Spinal cord (tissue), 9 donors: ENCODE measurements at regions not wholly inside any gene's neighbourhood (a gene's known extent, or its start where the extent isn't known, plus 50 kb on each side); places are given as distances from the start of the nearest gene placed in this dataset.
A peak's percentile ranks its signal among the peaks of the same experiment; 100 is the strongest.

Experiments used
- DNase-seq, 6 donors: peaks; one replicate each; pipeline versions ENCODE4 v3.0.0 to v3.0.0-alpha.2; 2013 to 2015; ENCODE audit warnings: low spot score in 6 of 6, low read depth in 4 of 6
- H3K27ac ChIP-seq: one replicate; pipeline ENCODE4 v1.5.1; 2013; ENCODE audit warnings: low read depth, low read length, control low read depth
- H3K27me3 ChIP-seq: one replicate; pipeline ENCODE4 v1.6.1; 2013; ENCODE audit warnings: low read length; ENCODE audit not compliant: control insufficient read depth, insufficient read depth
- H3K36me3 ChIP-seq: one replicate; pipeline ENCODE4 v1.6.1; 2013; ENCODE audit warnings: low read length; ENCODE audit not compliant: control insufficient read depth, insufficient read depth
- H3K4me1 ChIP-seq: one replicate; pipeline ENCODE4 v1.6.1; 2013; ENCODE audit warnings: low read length; ENCODE audit not compliant: control insufficient read depth, insufficient read depth
- H3K4me3 ChIP-seq: one replicate; pipeline ENCODE4 v1.5.1; 2013; ENCODE audit warnings: low read depth, low read length, control low read depth
- H3K9me3 ChIP-seq: one replicate; pipeline ENCODE4 v1.6.1; 2013; ENCODE audit warnings: low read length; ENCODE audit not compliant: control insufficient read depth, insufficient read depth
- WGBS: methylation state at CpG from one replicate; pipeline ENCODE4 v1.1.5; 2013; ENCODE audit warnings: missing lambda C conversion rate; ENCODE audit not compliant: insufficient coverage; 5-methylcytosine and 5-hydroxymethylcytosine counted together
- donor health status: healthy.

- Histone ChIP-seq H3K36me3 (no peaks in the 10 kb centered on the region), H3K27ac (no peak overlapping the region), H3K4me3 (no peak overlapping the region), H3K4me1 (no peaks in the 10 kb centered on the region), H3K27me3 (no peaks in the 10 kb centered on the region), H3K9me3 (no peaks in the 10 kb centered on the region)
- no peak for DNase-seq
- WGBS = 92% methylated on average over 1 of the region's 2 CpGs
Observed at GRCh38 chr13:63190219-63190618, 1774.6 kb upstream of the PCDH20 start.

- Histone ChIP-seq H3K4me3 (no peak overlapping the region), H3K4me1 (no peaks in the 10 kb centered on the region), H3K27ac (no peak overlapping the region), H3K36me3 (no peaks in the 10 kb centered on the region), H3K27me3 (no peaks in the 10 kb centered on the region), H3K9me3 (no peaks in the 10 kb centered on the region)
- no peak for DNase-seq
- 97% methylated on average over 4 of the region's 9 CpGs for WGBS
Observed at GRCh38 chr13:63189712-63190111, 1774.1 kb upstream of the PCDH20 start.

GRCh38 chr13:63184693-63185092 lies 1769.0 kb upstream of the PCDH20 start:
- WGBS = 83% methylated on average over 1 of the region's 2 CpGs
- Histone ChIP-seq H3K4me3 (no peak overlapping the region), H3K27me3 (no peaks in the 10 kb centered on the region), H3K9me3 (no peaks in the 10 kb centered on the region), H3K27ac (no peak overlapping the region), H3K4me1 (no peaks in the 10 kb centered on the region), H3K36me3 (no peaks in the 10 kb centered on the region)
- DNase-seq = no peak

- Histone ChIP-seq H3K27ac (no peak overlapping the region), H3K27me3 (no peaks in the 10 kb centered on the region), H3K4me3 (no peak overlapping the region), H3K36me3 (no peaks in the 10 kb centered on the region), H3K4me1 (no peaks in the 10 kb centered on the region), H3K9me3 (no peaks in the 10 kb centered on the region)
- peak in 3 of 6 donors; percentile 2 to 82 (median 51) for DNase-seq
Observed at GRCh38 chr13:63175536-63175935, 1759.9 kb upstream of the PCDH20 start.

GRCh38 chr13:63167699-63168337 lies 1752.2 kb upstream of the PCDH20 start:
- H3K27me3 ChIP-seq = no peaks in the 10 kb centered on the region
- no peaks in the 10 kb centered on the region for H3K36me3 ChIP-seq
- WGBS = 30% methylated on average over 2 of the region's 7 CpGs
- peak in 4 of 6 donors; percentile 2 to 47 (median 8) for DNase-seq
- no peak overlapping the region for H3K4me3 ChIP-seq
- no peaks in the 10 kb centered on the region for H3K4me1 ChIP-seq
- no peaks in the 10 kb centered on the region for H3K9me3 ChIP-seq
- H3K27ac ChIP-seq = no peak overlapping the region

- WGBS = no CpG with 5 or more reads among the region's 4 CpGs
- Histone ChIP-seq H3K4me3 (no peak overlapping the region), H3K27ac (no peak overlapping the region), H3K36me3 (no peaks in the 10 kb centered on the region), H3K4me1 (no peaks in the 10 kb centered on the region), H3K9me3 (no peaks in the 10 kb centered on the region), H3K27me3 (no peaks in the 10 kb centered on the region)
- DNase-seq = no peak
Observed at GRCh38 chr13:63166345-63166744, 1750.7 kb upstream of the PCDH20 start.

- WGBS = 100% methylated on average over 1 of the region's 2 CpGs
- no peaks in the 10 kb centered on the region for H3K27me3 ChIP-seq
- DNase-seq = no peak
- no peak overlapping the region for H3K4me3 ChIP-seq
- no peaks in the 10 kb centered on the region for H3K4me1 ChIP-seq
- H3K36me3 ChIP-seq = no peaks in the 10 kb centered on the region
- H3K9me3 ChIP-seq = no peaks in the 10 kb centered on the region
- no peak overlapping the region for H3K27ac ChIP-seq
Observed at GRCh38 chr13:63163903-63164302, 1748.3 kb upstream of the PCDH20 start.

GRCh38 chr13:63161219-63161618 lies 1745.6 kb upstream of the PCDH20 start:
- H3K36me3 ChIP-seq = no peaks in the 10 kb centered on the region
- DNase-seq = no peak
- no peak overlapping the region for H3K4me3 ChIP-seq
- no peaks in the 10 kb centered on the region for H3K4me1 ChIP-seq
- H3K9me3 ChIP-seq = no peaks in the 10 kb centered on the region
- no peak overlapping the region for H3K27ac ChIP-seq
- WGBS = no CpG with 5 or more reads among the region's 1 CpG
- H3K27me3 ChIP-seq = no peaks in the 10 kb centered on the region

- Histone ChIP-seq H3K36me3 (no peaks in the 10 kb centered on the region), H3K4me1 (no peaks in the 10 kb centered on the region), H3K4me3 (no peak overlapping the region), H3K27me3 (no peaks in the 10 kb centered on the region), H3K9me3 (no peaks in the 10 kb centered on the region), H3K27ac (no peak overlapping the region)
- no peak for DNase-seq
- WGBS = 93% methylated on average over 2 of the region's 2 CpGs
Observed at GRCh38 chr13:63156816-63157215, 1741.2 kb upstream of the PCDH20 start.

GRCh38 chr13:63149375-63149774 lies 1733.7 kb upstream of the PCDH20 start:
- Histone ChIP-seq H3K27me3 (no peaks in the 10 kb centered on the region), H3K36me3 (no peaks in the 10 kb centered on the region), H3K4me3 (no peak overlapping the region), H3K9me3 (peaks cover 3% of the 10 kb centered on the region), H3K27ac (no peak overlapping the region), H3K4me1 (no peaks in the 10 kb centered on the region)
- no peak for DNase-seq
- 100% methylated on average over 1 of the region's 3 CpGs for WGBS
